Activated CD4-positive, alpha-beta T cell treated with anti-CD3 and anti-CD28 coated beads for 36 hours (primary cell): ENCODE measurements at regions not wholly inside any gene's neighbourhood (a gene's known extent, or its start where the extent isn't known, plus 50 kb on each side); places are given as distances from the start of the nearest gene placed in this dataset.

ENCODE experiments used
- ATAC-seq: fragments of 200-7000 bp; cut with Tn5 transposase; one replicate; pipeline ENCODE4 v1.10.0; 2021; ENCODE audit warnings: mild to moderate bottlenecking, moderate library complexity
- CTCF ChIA-PET: fragments of 350-600 bp; sonication (Branson Sonifier 250); formaldehyde crosslinking; loops from one replicate; lab custom pipeline; 2021; ENCODE audit warnings: antibody characterized with exemption; lab: Charles Lee
- POLR2A ChIA-PET: fragments of 350-600 bp; sonication (Branson Sonifier 250); formaldehyde crosslinking; loops from one replicate; lab custom pipeline; 2021; ENCODE audit warnings: antibody characterized with exemption, inconsistent platforms; lab: Charles Lee
- DNase-seq: peaks from one replicate; pipeline ENCODE4 v3.0.0-alpha.2; 2020
- H3K27ac Mint-ChIP-seq: one replicate; pipeline ENCODE4 v1.8.0; 2021; ENCODE audit warnings: mixed read lengths
- H3K27me3 Mint-ChIP-seq: one replicate; pipeline ENCODE4 v1.8.0; 2021; ENCODE audit warnings: mixed read lengths
- H3K36me3 Mint-ChIP-seq: one replicate; pipeline ENCODE4 v1.8.0; 2021; ENCODE audit warnings: low read depth, mixed read lengths
- H3K4me1 Mint-ChIP-seq: one replicate; pipeline ENCODE4 v1.8.0; 2021; ENCODE audit warnings: mixed read lengths
- H3K4me3 Mint-ChIP-seq: one replicate; pipeline ENCODE4 v1.8.0; 2021; ENCODE audit warnings: mild to moderate bottlenecking, moderate library complexity, mixed read lengths
- H3K9me3 Mint-ChIP-seq: one replicate; pipeline ENCODE4 v1.8.0; 2021; ENCODE audit warnings: low read depth, mixed read lengths
- intact Hi-C, 2 experiments: fragments of 100-400 bp; cut with DNase I in 1 of 2; cut with micrococcal nuclease in 1 of 2; formaldehyde crosslinking; loops; one replicate each; pipeline versions ENCODE4 v1.14.2 to v1.15.1; 2022 to 2024; cut with DNase I, micrococcal nuclease

DNA sequence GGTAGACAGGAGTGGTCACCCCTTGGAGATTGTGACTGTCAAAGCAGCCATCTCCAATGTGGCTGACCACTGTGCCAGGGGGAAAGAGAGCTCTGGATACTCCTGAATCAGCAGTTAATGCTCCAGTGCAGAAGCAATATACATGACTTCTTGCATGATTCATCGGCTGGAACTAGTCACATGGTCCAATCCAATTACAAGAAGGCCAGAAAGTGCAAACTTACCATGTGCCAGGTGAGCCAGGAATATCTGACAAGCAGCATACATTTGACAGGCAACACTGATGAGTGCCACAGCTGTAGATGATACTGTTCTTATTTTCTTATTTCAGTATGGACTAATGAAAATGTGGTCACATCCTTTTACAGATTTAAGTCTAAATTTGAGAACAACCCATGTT, 440.0 kb upstream of the MPDZ start:
- ChIA-PET POLR2A (no interaction called here), CTCF (no interaction called here)
- no peak for ATAC-seq
- no peaks in the 10 kb centered on the region for H3K4me1 Mint-ChIP-seq
- no peaks in the 10 kb centered on the region for H3K36me3 Mint-ChIP-seq
- DNase-seq: no peak
- no peaks in the 10 kb centered on the region for H3K27me3 Mint-ChIP-seq
- H3K9me3 Mint-ChIP-seq: peaks cover 8% of the 10 kb centered on the region
- H3K27ac Mint-ChIP-seq: no peak overlapping the region
- no peak overlapping the region for H3K4me3 Mint-ChIP-seq
- intact Hi-C loops: no loop called here

DNA sequence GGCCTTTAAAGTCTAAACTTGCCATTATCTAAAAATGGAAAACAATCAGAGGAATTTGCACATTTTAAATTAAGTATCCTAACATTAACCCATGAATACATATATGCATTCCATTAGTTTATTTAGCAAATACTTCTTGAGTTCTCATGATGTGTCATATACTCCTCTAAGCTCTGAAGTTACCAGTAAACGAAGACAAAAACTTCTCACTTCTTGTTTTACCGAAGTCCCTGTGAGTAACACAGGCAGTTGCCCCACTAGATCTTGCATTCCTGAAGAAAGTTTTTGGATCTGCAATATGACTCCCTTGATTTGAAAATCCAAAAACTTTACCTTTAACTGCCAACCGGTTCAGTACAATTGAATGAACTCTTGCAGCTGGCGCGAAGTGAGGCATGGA, 439.0 kb upstream of the MPDZ start:
- no peaks in the 10 kb centered on the region for H3K27me3 Mint-ChIP-seq
- POLR2A ChIA-PET: no interaction called here
- CTCF ChIA-PET: no interaction called here
- H3K4me3 Mint-ChIP-seq: no peak overlapping the region
- peaks cover 6% of the 10 kb centered on the region for H3K9me3 Mint-ChIP-seq
- H3K36me3 Mint-ChIP-seq: no peaks in the 10 kb centered on the region
- H3K27ac Mint-ChIP-seq: no peak overlapping the region
- intact Hi-C loops: no loop called here
- DNase-seq (no peak), ATAC-seq (no peak)
- no peaks in the 10 kb centered on the region for H3K4me1 Mint-ChIP-seq

DNA sequence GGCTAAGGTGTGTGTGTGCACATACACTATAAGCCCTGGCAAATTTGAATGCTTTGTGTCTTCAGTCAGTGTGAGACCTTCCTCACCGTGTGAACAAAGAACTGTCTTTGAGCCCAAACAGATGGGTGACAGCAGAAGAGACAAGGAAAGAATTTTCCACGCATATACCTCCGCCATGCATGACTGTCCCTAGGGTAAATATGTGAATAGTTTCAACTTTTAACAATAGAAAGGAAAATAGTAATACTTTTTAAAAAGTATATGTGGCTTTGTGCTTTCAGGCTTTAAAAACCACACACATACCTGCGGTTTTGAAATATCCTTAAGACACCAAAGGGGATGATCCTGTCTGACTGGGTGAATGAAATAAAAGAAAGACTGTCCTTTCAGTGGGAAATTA, 438.6 kb upstream of the MPDZ start:
- Mint-ChIP-seq H3K36me3 (no peaks in the 10 kb centered on the region), H3K27ac (no peak overlapping the region), H3K4me1 (no peaks in the 10 kb centered on the region), H3K4me3 (no peak overlapping the region), H3K27me3 (no peaks in the 10 kb centered on the region), H3K9me3 (peaks cover 5% of the 10 kb centered on the region)
- DNase-seq: no peak
- ChIA-PET POLR2A (no interaction called here), CTCF (no interaction called here)
- no peak for ATAC-seq
- intact Hi-C loops: no loop called here

DNA sequence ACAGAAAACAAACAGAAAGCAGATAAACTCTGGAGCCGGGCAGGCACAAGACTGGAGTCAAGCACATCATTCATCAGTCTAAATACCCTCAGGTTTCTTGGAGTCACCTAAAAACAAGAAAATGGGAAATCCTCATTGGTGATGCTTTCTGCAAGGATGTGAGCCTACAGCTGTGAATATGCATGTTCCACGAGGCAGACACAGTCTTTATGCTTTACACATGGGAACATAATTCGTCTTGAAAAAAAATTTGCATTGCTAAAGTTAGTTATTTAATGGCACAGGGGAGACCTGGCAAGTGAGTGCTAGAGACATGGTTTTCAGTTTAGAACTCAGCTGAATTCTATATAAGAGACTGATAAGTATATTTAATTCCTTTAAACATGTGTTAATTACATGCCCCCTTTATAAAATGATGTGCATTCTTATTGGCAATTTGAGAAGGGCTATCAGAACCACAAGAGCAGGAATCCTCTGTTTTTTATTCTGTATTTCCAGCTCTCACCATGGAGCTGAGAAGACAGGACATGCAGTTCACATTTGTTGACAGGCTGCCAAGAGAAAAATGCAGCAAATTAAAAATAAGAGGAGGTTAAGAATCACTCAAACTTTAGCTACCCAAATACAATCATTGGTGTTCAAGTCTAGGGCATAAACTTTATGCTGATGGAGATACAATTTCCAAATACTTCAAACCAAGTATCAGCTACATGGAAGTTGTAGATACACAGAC, 438.0 kb upstream of the MPDZ start:
- intact Hi-C loops: no loop called here
- no peak overlapping the region for H3K27ac Mint-ChIP-seq
- ChIA-PET POLR2A (no interaction called here), CTCF (no interaction called here)
- no peaks in the 10 kb centered on the region for H3K36me3 Mint-ChIP-seq
- H3K27me3 Mint-ChIP-seq: no peaks in the 10 kb centered on the region
- H3K9me3 Mint-ChIP-seq: peaks cover 3% of the 10 kb centered on the region
- DNase-seq: no peak
- H3K4me1 Mint-ChIP-seq: no peaks in the 10 kb centered on the region
- ATAC-seq: no peak
- no peak overlapping the region for H3K4me3 Mint-ChIP-seq

DNA sequence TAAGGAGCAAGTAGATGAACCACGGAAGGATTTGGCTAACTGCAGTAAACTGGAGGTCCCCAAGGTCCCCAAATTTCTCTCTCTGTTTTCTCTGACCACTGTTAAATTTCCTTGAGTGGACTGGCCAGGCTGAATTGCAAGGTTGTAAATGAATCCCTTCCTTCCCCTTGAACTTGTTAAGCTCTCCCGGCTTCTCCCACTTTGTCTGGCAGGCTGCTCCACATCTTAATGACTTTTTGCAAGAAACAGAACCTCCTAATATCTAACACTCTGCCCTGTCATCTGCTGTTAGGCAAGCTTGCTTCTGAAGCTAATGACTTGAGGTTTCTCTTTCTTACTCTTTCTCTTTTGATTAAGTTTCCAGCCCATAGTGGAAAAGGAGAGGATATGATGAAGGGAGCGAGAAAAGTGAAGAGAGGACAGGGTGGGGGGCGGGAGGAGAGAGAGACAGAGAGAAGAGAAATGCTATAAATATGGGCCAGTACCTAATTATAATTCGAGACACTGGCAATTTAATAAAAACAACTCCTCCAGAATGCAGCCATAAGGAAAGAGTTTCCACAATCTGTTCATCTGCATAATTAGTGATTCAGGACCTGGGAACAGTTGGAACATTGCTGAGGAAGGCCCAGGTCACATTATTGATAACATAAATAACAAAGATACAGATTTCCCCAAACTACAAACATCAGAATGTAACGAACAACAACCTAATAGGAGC, 437.3 kb upstream of the MPDZ start:
- intact Hi-C loops: no loop called here
- ChIA-PET CTCF (no interaction called here), POLR2A (no interaction called here)
- no peaks in the 10 kb centered on the region for H3K36me3 Mint-ChIP-seq
- ATAC-seq (no peak), DNase-seq (no peak)
- peaks cover 3% of the 10 kb centered on the region for H3K9me3 Mint-ChIP-seq
- no peaks in the 10 kb centered on the region for H3K27me3 Mint-ChIP-seq
- H3K4me3 Mint-ChIP-seq: no peak overlapping the region
- H3K27ac Mint-ChIP-seq: no peak overlapping the region
- no peaks in the 10 kb centered on the region for H3K4me1 Mint-ChIP-seq

DNA sequence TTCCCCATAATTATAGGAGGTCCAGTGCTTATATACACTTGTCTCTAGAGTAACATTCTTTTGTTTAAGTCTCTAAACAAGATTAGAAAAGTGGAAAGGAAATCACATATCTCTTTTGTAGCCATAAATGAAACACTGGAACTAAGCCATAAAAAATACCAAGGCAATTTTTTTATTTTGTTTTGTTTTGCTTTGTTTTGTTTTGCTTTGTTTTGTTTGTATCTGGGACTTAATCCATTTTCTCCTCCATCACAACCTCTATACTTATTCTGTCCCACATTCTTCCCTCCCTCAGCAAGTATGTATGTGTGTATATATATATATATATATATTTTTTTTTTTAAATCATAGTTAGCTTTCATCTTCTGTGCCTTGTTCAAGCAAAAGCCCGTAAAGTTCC, 436.6 kb upstream of the MPDZ start:
- no peak for ATAC-seq
- H3K27me3 Mint-ChIP-seq: no peaks in the 10 kb centered on the region
- ChIA-PET POLR2A (no interaction called here), CTCF (no interaction called here)
- intact Hi-C loops: no loop called here
- H3K4me1 Mint-ChIP-seq: no peaks in the 10 kb centered on the region
- no peak overlapping the region for H3K27ac Mint-ChIP-seq
- no peak for DNase-seq
- H3K4me3 Mint-ChIP-seq: no peak overlapping the region
- peaks cover 3% of the 10 kb centered on the region for H3K9me3 Mint-ChIP-seq
- no peaks in the 10 kb centered on the region for H3K36me3 Mint-ChIP-seq

DNA sequence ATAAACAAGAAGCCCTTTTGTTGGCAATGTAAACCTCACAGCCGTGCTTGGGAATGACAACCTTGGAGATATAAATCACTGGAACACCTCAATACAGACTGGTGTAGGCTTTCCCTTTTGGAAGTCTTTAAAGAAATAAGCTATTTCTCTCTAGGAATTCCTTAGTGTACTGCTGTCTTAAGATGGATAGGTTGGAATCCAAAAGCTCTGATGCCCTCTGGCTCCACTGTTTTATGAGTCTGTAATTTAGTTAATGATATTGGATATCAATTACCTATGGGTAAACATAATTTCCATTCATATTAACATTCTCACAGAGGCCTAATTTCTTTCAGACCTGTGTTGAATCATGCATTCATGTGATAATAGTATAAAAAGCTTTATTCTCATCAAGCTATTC, 435.9 kb upstream of the MPDZ start:
- H3K4me1 Mint-ChIP-seq: no peaks in the 10 kb centered on the region
- intact Hi-C loops: no loop called here

DNA sequence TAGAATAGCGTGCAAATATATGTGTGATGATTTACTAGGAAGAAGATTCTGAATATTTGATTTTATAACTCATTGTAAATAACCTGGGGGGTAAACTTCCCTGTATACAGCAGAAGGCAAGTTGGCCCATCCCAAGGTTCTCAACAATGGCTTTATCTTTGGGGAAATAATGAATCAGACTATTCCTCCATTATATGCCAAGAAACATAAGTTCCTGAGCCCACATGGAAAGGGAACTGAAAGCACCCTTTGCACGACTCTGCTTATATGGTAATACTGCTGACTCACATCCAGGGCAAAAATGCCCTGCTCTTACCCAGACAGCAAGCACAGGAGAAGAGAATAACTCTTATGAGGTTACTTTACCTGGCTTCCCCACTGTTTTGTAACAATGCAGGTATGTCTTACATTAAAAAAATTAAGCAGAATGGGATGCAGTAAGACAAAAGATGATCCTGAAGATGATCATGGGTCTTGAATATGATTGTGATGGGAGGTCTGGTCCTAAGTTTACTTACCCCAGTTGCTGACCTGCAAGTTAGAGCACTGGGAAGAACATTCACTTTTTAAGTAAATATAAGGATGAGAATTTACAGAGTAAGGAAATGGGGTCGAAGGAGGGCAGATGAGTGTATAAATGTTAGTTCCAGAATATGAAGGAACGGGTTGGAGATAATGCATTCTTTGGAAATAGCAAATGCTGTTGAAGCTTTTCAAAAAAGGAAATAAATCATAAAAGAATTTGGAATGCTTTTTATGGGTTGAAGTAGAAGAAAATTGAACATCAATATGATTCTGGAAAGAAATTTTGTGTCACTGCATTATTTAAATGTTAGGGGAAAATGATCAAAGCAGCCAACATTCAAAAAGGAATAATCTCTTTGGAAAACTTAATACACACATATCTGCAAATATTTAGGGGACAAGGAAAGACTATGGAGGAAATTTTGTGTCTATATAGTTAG, 428.4 kb upstream of the MPDZ start:
- H3K27me3 Mint-ChIP-seq: no peaks in the 10 kb centered on the region
- CTCF ChIA-PET: interaction anchor here (0.5 kb wide), 1 partner anchor 38 kb away, joined by 3 read pairs; no protein-coding TSS in a partner anchor
- no peak for ATAC-seq

More for the DNA sequence above, 435.9 kb upstream of the MPDZ start:
- DNase-seq (no peak), ATAC-seq (no peak)
- no peak overlapping the region for H3K27ac Mint-ChIP-seq
- peaks cover 5% of the 10 kb centered on the region for H3K9me3 Mint-ChIP-seq
- H3K4me3 Mint-ChIP-seq: no peak overlapping the region
- H3K27me3 Mint-ChIP-seq: no peaks in the 10 kb centered on the region
- H3K36me3 Mint-ChIP-seq: no peaks in the 10 kb centered on the region
- CTCF ChIA-PET: no interaction called here
- POLR2A ChIA-PET: no interaction called here

DNA sequence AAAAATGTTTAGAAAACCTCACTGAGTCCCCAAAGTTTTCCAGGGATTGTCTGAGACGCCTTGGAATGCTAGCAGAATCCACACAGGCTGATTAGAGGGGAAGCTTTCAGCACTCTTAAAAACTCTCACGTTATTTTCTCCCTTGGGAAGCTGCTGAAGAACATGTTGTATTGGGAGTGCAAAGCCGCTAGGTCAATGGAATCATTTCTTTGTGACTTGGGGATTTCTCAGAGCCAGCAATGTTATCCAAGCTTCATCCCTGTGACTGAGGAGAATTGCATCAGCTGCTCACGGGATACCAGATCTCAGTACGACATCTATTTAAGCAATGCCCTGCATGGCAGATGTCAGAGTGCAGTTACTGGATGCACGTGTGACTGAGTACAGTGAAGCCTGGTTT, 426.4 kb upstream of the MPDZ start:
- POLR2A ChIA-PET: no interaction called here

More for the DNA sequence above, 428.4 kb upstream of the MPDZ start:
- Mint-ChIP-seq H3K4me1 (no peaks in the 10 kb centered on the region), H3K36me3 (no peaks in the 10 kb centered on the region), H3K9me3 (peaks cover 7% of the 10 kb centered on the region), H3K4me3 (no peak overlapping the region), H3K27ac (no peak overlapping the region)
- no peak for DNase-seq
- POLR2A ChIA-PET: no interaction called here
- intact Hi-C loops: no loop called here

DNA sequence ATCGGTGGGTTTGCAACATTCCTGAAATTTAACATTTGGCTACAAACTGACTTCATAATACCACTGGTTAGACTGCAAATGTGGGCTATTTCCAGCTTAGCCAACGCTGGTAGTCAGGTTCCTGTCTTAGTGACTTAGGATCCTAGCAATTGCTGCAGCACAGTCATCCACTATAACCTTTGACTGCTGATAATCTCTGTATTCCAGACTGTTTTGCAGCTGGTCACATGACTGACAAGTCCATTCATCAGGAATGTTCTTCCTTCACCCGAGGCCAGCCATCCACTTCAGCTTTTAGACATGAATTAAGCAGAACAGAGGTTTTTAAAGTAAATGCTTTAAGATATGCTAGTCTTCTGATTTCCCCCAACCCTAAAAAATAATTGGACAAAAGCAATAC, 425.9 kb upstream of the MPDZ start:
- Mint-ChIP-seq H3K36me3 (no peaks in the 10 kb centered on the region), H3K27ac (no peak overlapping the region), H3K4me3 (no peak overlapping the region), H3K9me3 (peaks cover 9% of the 10 kb centered on the region), H3K27me3 (no peaks in the 10 kb centered on the region), H3K4me1 (no peaks in the 10 kb centered on the region)
- ATAC-seq (no peak), DNase-seq (no peak)
- intact Hi-C loops: no loop called here
- ChIA-PET POLR2A (no interaction called here), CTCF (no interaction called here)

More for the DNA sequence above, 426.4 kb upstream of the MPDZ start:
- H3K4me3 Mint-ChIP-seq: no peak overlapping the region
- H3K4me1 Mint-ChIP-seq: no peaks in the 10 kb centered on the region
- H3K36me3 Mint-ChIP-seq: no peaks in the 10 kb centered on the region
- intact Hi-C loops: no loop called here
- CTCF ChIA-PET: no interaction called here
- no peaks in the 10 kb centered on the region for H3K27me3 Mint-ChIP-seq
- no peak overlapping the region for H3K27ac Mint-ChIP-seq
- ATAC-seq (no peak), DNase-seq (no peak)
- H3K9me3 Mint-ChIP-seq: peaks cover 12% of the 10 kb centered on the region

DNA sequence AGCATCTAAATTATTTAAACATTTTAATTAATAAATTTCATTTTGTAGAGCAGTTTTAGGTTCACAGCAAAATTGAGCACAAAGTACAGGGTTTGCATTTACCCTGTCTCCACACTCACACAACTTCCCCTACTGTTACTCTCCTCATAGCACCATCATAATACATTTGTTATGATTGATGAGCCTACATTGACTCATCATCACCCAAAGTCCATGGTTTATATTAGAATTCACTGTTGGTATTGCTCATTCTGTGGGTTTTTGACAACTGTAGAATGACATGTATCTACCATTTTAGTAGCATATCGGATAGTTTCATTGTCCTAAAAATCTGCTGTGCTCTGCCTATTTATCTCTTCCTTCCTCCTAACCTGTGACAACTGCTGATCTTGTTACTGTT, 411.1 kb upstream of the MPDZ start:
- intact Hi-C loops: no loop called here
- no peak for ATAC-seq

More for the DNA sequence above, 411.1 kb upstream of the MPDZ start:
- DNase-seq: no peak
- no peak overlapping the region for H3K27ac Mint-ChIP-seq
- H3K36me3 Mint-ChIP-seq: no peaks in the 10 kb centered on the region
- CTCF ChIA-PET: no interaction called here
- POLR2A ChIA-PET: no interaction called here
- H3K4me3 Mint-ChIP-seq: no peak overlapping the region
- no peaks in the 10 kb centered on the region for H3K4me1 Mint-ChIP-seq
- no peaks in the 10 kb centered on the region for H3K27me3 Mint-ChIP-seq
- H3K9me3 Mint-ChIP-seq: peaks cover 17% of the 10 kb centered on the region
